GM03348 (cell line): ENCODE measurements at regions not wholly inside any gene's neighbourhood (a gene's known extent, or its start where the extent isn't known, plus 50 kb on each side); places are given as distances from the start of the nearest gene placed in this dataset.
"Not testable (repeated sequence)": the region's sequence is repeated elsewhere in the genome, so short reads cannot be mapped to it uniquely, and the experiment has no call there.

Experiments
- DNase-seq: peaks from one replicate; pipeline ENCODE4 v3.0.0; 2012; ENCODE audit warnings: low spot score

- no peak for DNase-seq
These were observed 63.7 kb upstream of the UXS1 start for GRCh38 chr2:106257830-106258229.

GRCh38 chr2:106257135-106257534 is 63.0 kb upstream of the UXS1 start:
- DNase-seq, result no peak

GRCh38 chr2:106249157-106249828 is 55.2 kb upstream of the UXS1 start:
- DNase-seq, result not testable (repeated sequence)

GRCh38 chr2:106248548-106249151 is 54.5 kb upstream of the UXS1 start:
- not testable (repeated sequence) for DNase-seq
